HG02884 (cell line): ENCODE measurements at regions not wholly inside any gene's neighbourhood (a gene's known extent, or its start where the extent isn't known, plus 50 kb on each side); places are given as distances from the start of the nearest gene placed in this dataset.
"Not testable (repeated sequence)": the region's sequence is repeated elsewhere in the genome, so short reads cannot be mapped to it uniquely, and the experiment has no call there.

Experiments used
- ATAC-seq: cut with Tn5 transposase; IDR thresholded peaks from one replicate; pipeline ENCODE4 v1.9.1; 2021; ENCODE audit warnings: mild to moderate bottlenecking, moderate library complexity; ENCODE audit not compliant: unreplicated experiment

DNA sequence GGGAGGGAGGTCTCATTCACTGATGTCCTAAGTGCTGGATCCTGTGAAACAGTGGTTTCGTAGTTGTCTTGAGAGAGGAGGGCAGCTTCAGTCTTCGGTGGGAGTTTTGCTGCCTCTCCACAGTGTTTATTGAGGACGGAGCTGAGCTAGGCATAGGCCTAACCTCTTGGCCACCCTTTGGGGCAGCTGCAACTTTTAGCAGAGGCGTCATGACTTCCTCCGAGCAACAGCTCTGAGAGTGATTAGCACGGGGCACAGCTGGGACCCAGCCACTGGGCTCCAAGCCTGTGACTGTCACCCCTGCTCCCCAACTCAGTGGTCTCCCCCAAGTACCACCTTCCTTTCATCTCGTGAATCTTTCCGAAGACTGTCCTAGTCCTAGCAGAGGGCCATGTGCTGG lies 139.9 kb upstream of the NCOR2 start:
- ATAC-seq = no peak

DNA sequence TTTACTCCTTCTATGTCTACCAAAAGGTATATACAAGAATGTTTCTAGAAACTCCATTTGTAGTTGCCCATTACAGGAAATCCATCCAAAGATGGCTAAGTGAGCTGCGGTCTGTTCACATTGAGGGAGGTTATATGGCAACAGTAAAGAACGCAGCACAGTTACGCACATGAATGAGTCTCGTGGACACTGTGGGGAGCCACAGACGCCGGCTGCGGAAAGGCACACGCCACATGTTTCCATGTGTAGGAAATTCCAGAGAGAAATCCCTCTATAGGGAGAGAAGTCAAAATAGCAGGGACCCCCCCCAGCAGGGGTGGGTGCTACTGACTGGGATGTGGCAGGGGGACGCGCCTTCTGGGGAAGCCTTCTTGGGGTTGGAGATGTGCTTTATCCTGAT lies 139.0 kb upstream of the NCOR2 start:
- ATAC-seq = no peak

GRCh38 chr12:124705545-124706138 lies 138.2 kb upstream of the NCOR2 start:
- ATAC-seq = no peak

DNA sequence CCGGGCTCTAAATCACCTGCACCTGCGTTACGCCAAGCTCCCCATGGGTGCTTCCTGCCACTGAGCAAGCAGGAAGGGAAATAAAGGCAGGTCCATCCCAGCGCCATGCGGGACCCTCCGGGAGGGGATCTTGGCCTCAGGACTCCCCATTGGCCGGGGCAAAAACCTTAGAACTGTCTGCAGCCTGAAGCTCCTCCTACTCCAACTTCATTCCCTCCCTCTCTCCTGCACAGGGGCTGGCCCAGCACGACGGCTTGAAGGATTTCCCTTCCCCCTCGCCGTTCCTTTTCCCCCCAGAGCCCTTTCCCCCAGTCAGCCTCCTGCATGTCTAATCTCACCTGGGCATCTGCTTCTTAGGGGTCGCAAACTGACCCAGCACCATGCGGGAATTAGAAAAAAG lies 137.2 kb upstream of the NCOR2 start:
- no peak for ATAC-seq

DNA sequence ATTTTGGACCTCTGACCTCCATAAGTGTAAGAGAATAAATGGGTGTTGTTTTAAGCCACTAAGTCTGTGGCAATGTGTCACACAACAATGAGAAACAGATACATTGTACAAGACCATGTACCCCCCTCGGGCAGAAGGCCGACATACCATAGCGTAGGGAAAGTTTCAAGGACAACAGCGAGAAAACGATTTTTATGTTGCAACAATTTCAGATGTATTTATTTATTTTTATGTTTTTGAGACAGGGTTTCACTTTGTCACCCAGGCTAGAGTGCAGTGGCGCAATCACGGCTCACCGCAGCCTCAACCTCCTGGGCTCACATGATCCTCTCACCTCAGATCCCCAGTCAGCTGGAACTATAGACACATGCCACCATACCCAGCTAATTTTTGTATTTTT lies 136.4 kb upstream of the NCOR2 start:
- no peak for ATAC-seq

DNA sequence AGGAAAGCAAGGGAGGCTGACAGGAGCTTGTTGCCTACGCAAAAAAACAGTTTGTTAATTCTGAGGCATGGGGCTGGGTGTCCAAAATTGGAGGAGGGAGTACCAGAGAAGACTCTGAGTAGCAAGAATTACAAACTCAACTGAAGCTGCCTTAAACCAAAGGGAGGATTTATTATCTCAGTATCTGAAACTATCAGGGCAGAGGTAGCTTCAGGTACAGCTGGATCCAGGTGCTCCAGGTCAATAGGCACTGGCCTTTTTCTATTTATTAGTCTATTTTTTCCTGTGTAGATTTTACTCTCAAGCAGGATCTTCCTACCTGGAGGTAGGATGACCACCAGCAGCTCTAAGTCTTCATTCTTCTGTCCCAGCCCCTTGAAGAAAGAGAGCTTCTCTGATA lies 135.3 kb upstream of the NCOR2 start:
- ATAC-seq = no peak

GRCh38 chr12:124700810-124701592 lies 133.6 kb upstream of the NCOR2 start:
- no peak for ATAC-seq

GRCh38 chr12:124699909-124700308 lies 132.5 kb upstream of the NCOR2 start:
- no peak for ATAC-seq

GRCh38 chr12:124698998-124699305 lies 131.5 kb upstream of the NCOR2 start:
- ATAC-seq = no peak

- no peak for ATAC-seq
Observed at GRCh38 chr12:124698211-124698997, 131.0 kb upstream of the NCOR2 start.

- ATAC-seq = not testable (repeated sequence)
Observed at GRCh38 chr12:124697722-124698121, 130.3 kb upstream of the NCOR2 start.

- no peak for ATAC-seq
Observed at GRCh38 chr12:124696693-124697476, 129.5 kb upstream of the NCOR2 start.

- ATAC-seq = no peak
Observed at GRCh38 chr12:124695861-124696260, 128.4 kb upstream of the NCOR2 start.

DNA sequence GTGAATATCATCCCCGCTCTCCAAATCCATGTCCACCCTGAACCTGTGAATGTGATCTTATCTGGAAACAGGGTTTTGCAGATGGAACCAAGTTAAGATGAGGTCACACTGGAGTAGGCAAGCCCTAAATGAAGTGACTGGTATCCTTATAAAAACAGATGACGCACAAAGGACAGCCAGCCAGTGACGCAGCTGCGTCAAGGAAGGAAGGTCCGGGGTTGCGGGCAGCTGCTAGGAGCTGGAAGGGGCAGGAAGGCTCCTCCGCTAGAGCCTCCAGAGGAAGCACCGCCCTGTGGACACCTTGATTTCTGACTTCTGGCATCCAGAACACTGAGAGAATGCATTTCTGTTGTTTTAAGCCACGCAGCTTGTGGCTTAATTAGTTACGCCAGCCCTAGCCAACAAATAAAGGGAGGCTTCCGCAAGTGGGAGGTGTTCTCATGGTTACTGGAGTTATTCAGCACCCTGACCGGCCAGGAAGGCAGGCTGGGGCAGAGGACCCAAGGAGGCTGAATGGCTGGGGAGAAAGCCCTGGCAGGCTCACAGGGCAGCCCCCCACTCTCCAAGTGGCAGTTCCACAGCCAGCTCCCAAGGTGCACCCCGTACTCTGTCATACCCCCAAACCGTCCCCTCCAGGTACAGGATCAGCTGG lies 127.6 kb upstream of the NCOR2 start:
- ATAC-seq = no peak

GRCh38 chr12:124694250-124694649 lies 126.8 kb upstream of the NCOR2 start:
- no peak for ATAC-seq

DNA sequence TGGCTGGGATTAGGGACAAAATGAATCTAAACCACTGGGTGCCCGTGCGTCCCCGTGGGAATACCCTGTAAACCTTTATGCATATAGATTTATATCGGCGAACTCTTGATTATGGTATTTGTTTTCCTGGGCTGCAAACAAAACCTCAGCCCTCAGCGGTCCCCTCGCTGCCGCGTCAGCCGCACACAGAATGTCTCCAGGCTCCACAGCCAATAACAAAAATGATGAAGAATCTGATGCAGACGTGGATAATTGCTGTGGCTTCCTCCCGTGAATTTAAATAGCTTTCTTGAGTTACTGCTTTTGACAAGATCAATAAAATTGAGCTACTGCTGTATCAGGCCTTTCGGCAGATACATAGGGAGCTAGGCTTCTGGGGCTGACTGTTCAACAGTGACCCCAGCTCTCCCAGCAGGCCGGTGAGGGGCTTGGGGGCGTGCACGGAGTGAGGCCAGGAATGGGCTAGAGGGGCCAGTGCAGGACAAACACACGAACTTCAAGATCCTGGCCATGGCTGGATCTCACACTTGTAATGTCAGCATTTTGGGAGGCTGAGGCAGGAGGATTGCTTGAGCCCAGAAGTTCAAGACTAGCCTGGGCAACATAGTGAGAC lies 125.8 kb upstream of the NCOR2 start:
- no peak for ATAC-seq

DNA sequence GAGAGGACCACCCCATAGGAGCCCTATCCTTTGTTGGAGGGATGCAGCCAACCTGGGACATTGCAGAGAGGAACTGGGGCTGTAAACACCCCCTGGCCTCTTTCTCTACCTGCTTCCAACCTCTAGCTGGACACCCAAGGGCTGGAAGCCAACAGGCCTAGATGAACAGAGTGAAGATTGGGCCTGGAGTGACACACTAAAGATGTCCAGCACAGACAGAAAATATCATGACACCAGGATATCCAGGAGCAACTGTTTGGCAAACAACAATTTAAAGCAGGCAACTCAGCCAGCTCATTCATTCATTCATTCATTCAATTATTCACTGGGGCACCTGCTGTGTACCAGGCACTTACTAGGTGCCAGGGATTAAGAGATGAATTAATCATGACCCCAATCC lies 125.0 kb upstream of the NCOR2 start:
- ATAC-seq = no peak

DNA sequence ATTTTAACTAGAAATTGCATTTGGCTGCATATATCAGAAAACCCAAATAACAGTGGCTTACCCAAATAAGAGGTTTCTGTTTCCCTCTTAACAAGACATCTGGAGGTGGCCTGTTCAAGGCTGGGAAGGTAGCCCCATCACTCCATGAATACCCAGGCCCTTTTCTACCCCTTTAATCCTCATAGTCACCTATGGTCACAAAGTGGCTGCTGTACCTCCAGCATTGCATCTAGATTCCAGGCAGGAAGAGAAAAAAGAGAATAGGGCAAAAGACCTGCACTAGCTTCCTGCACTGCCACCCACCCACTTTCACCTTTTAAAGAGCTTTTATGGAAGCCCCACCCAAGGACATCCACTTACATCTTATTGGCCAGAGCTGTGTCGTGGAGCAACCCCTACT lies 124.0 kb upstream of the NCOR2 start:
- ATAC-seq = no peak

DNA sequence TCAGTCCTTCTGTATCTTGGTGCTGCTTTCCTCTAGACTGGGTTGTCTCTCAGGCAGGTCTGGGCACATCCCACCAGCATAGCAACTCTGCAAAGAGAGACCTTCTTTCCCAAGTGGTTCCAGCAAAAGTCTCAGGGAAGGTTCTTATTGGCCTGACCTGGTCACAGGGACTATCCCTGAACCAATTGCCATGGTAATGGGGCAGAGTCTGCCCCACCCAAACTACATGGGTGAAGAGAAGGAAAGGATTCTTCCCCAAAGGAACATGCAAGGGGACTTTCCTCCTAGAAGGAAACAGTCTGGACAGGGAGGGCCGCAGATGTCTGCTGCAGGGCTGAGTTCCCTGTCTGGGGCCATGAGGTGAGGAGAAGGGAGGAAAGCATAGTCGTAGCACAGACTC lies 122.2 kb upstream of the NCOR2 start:
- ATAC-seq = no peak

- no peak for ATAC-seq
Observed at GRCh38 chr12:124688356-124688992, 121.1 kb upstream of the NCOR2 start.
